ENCODE measurements at regions not wholly inside any gene's neighbourhood (a gene's known extent, or its start where the extent isn't known, plus 50 kb on each side); places are given as distances from the start of the nearest gene placed in this dataset.
"Not testable (repeated sequence)": the region's sequence is repeated elsewhere in the genome, so short reads cannot be mapped to it uniquely, and the experiment has no call there.

- no peak for FAIRE-seq
Observed at GRCh38 chr1:192907545-192908243, 98.9 kb downstream of the RGS2 start.

- FAIRE-seq = not testable (repeated sequence)
Observed at GRCh38 chr1:192911896-192912656, 103.2 kb downstream of the RGS2 start.

GRCh38 chr1:192913683-192914082 lies 104.8 kb downstream of the RGS2 start:
- no peak for FAIRE-seq

- FAIRE-seq = no peak
Observed at GRCh38 chr1:192914092-192914491, 105.3 kb downstream of the RGS2 start.

GRCh38 chr1:192914696-192915095 lies 105.9 kb downstream of the RGS2 start:
- FAIRE-seq = no peak

GRCh38 chr1:192916021-192916420 lies 107.2 kb downstream of the RGS2 start:
- no peak for FAIRE-seq

- no peak for FAIRE-seq
Observed at GRCh38 chr1:192918259-192918658, 109.4 kb downstream of the RGS2 start.

GRCh38 chr1:192920412-192920811 lies 111.6 kb downstream of the RGS2 start:
- FAIRE-seq = no peak

- FAIRE-seq = no peak
Observed at GRCh38 chr1:192925609-192926008, 116.8 kb downstream of the RGS2 start.

- FAIRE-seq = no peak
Observed at GRCh38 chr1:192926736-192927135, 117.9 kb downstream of the RGS2 start.

GRCh38 chr1:192927496-192927895 lies 118.7 kb downstream of the RGS2 start:
- FAIRE-seq = no peak

- FAIRE-seq = no peak
Observed at GRCh38 chr1:192929597-192929996, 120.8 kb downstream of the RGS2 start.

- FAIRE-seq = no peak
Observed at GRCh38 chr1:192933744-192934143, 124.9 kb downstream of the RGS2 start.

- FAIRE-seq = no peak
Observed at GRCh38 chr1:192936313-192937018, 122.7 kb downstream of the UCHL5 start.

GRCh38 chr1:192937128-192937527 lies 122.0 kb downstream of the UCHL5 start:
- FAIRE-seq = no peak

GRCh38 chr1:192939440-192939839 lies 119.7 kb downstream of the UCHL5 start:
- no peak for FAIRE-seq

- FAIRE-seq = no peak
Observed at GRCh38 chr1:192940658-192941057, 118.5 kb downstream of the UCHL5 start.

GRCh38 chr1:192941722-192942411 lies 117.3 kb downstream of the UCHL5 start:
- FAIRE-seq = no peak

GRCh38 chr1:192943108-192943507 lies 116.1 kb downstream of the UCHL5 start:
- no peak for FAIRE-seq

- no peak for FAIRE-seq
Observed at GRCh38 chr1:192943522-192943921, 115.6 kb downstream of the UCHL5 start.

GRCh38 chr1:192945390-192946130 lies 113.6 kb downstream of the UCHL5 start:
- no peak for FAIRE-seq

GRCh38 chr1:192949783-192950182 lies 109.4 kb downstream of the UCHL5 start:
- no peak for FAIRE-seq

Data from colon (tissue), 2 donors.